ENCODE measurements at regions not wholly inside any gene's neighbourhood (a gene's known extent, or its start where the extent isn't known, plus 50 kb on each side); places are given as distances from the start of the nearest gene placed in this dataset.
"Not testable (repeated sequence)": the region's sequence is repeated elsewhere in the genome, so short reads cannot be mapped to it uniquely, and the experiment has no call there.

GRCh38 chr4:133534224-133534623, 385.1 kb downstream of the PCDH10 start:
- H3K18ac ChIP-seq (ENCODE audit: low read length); H2BK12ac ChIP-seq (ENCODE audit: low read length); H3K4me3 ChIP-seq (ENCODE audit: low read length in 2 of 2); H2AFZ ChIP-seq (ENCODE audit: low read length); H3K4ac ChIP-seq (ENCODE audit: low read length); H3K9ac ChIP-seq (ENCODE audit: low read depth, low read length, poor library complexity); H2AK5ac ChIP-seq (ENCODE audit: low read depth, low read length); DNase-seq (ENCODE audit: low spot score); H3K23ac ChIP-seq (ENCODE audit: low read depth, low read length, poor library complexity); H3K27me3 ChIP-seq (ENCODE audit: control insufficient read depth in 3 of 3, insufficient read depth in 3 of 3, low read depth in 1 of 3, low read length in 3 of 3); H3K27ac ChIP-seq (replicated peaks; ENCODE audit: low read length); H3K9me3 ChIP-seq (replicated peaks in 1 of 2; ENCODE audit: control insufficient read depth in 2 of 2, insufficient read depth in 1 of 2, low read depth in 1 of 2, low read length in 2 of 2); H2BK15ac ChIP-seq (ENCODE audit: low read length); H3K79me1 ChIP-seq (ENCODE audit: low read depth, low read length); H4K8ac ChIP-seq (ENCODE audit: low read depth, low read length); H2BK5ac ChIP-seq (ENCODE audit: low read length); H3K4me2 ChIP-seq (ENCODE audit: insufficient read depth, low read length, poor library complexity, severe bottlenecking); H4K91ac ChIP-seq (ENCODE audit: low read depth, low read length, poor library complexity); H3K14ac ChIP-seq (ENCODE audit: low read length); H3K4me1 ChIP-seq (ENCODE audit: control insufficient read depth in 2 of 2, insufficient read depth in 1 of 2, low read depth in 1 of 2, low read length in 2 of 2); H2BK120ac ChIP-seq (ENCODE audit: low read depth, low read length); H3K36me3 ChIP-seq (replicated peaks in 1 of 2; ENCODE audit: control insufficient read depth in 2 of 2, insufficient read depth in 2 of 2, low read length in 2 of 2): not testable (repeated sequence)
- no CpG with 5 or more reads among the region's 6 CpGs for WGBS, 2 donors (ENCODE audit: extremely low coverage in 2 of 2, insufficient read length in 2 of 2, insufficient replicate concordance in 1 of 2)

- Histone ChIP-seq H3K79me1 (ENCODE audit: low read depth, low read length) (no peaks in the 10 kb centered on the region), H2AK5ac (ENCODE audit: low read depth, low read length) (no peak overlapping the region), H2BK12ac (ENCODE audit: low read length) (no peak overlapping the region), H3K4me3 (ENCODE audit: low read length in 2 of 2) (no peak overlapping the region), H3K4ac (ENCODE audit: low read length) (no peak overlapping the region), H3K23ac (ENCODE audit: low read depth, low read length, poor library complexity) (no peak overlapping the region), H3K9ac (ENCODE audit: low read depth, low read length, poor library complexity) (no peak overlapping the region), H2AFZ (ENCODE audit: low read length) (no peak overlapping the region), H3K27me3 (ENCODE audit: control insufficient read depth in 3 of 3, insufficient read depth in 3 of 3, low read depth in 1 of 3, low read length in 3 of 3) (no peaks in the 10 kb centered on the region), H3K4me1 (ENCODE audit: control insufficient read depth in 2 of 2, insufficient read depth in 1 of 2, low read depth in 1 of 2, low read length in 2 of 2) (no peaks in the 10 kb centered on the region), H3K9me3 (replicated peaks in 1 of 2; ENCODE audit: control insufficient read depth in 2 of 2, insufficient read depth in 1 of 2, low read depth in 1 of 2, low read length in 2 of 2) (no peaks in the 10 kb centered on the region), H3K18ac (ENCODE audit: low read length) (no peak overlapping the region), H2BK15ac (ENCODE audit: low read length) (no peak overlapping the region), H4K91ac (ENCODE audit: low read depth, low read length, poor library complexity) (no peak overlapping the region), H4K8ac (ENCODE audit: low read depth, low read length) (no peak overlapping the region), H3K27ac (replicated peaks; ENCODE audit: low read length) (no peak overlapping the region), H3K36me3 (replicated peaks in 1 of 2; ENCODE audit: control insufficient read depth in 2 of 2, insufficient read depth in 2 of 2, low read length in 2 of 2) (no peaks in the 10 kb centered on the region), H3K14ac (ENCODE audit: low read length) (no peak overlapping the region), H3K4me2 (ENCODE audit: insufficient read depth, low read length, poor library complexity, severe bottlenecking) (no peak overlapping the region), H2BK5ac (ENCODE audit: low read length) (no peak overlapping the region), H2BK120ac (ENCODE audit: low read depth, low read length) (no peak overlapping the region)
- DNase-seq (ENCODE audit: low spot score), result no peak
- no CpG with 5 or more reads among the region's 1 CpG for WGBS, 2 donors (ENCODE audit: extremely low coverage in 2 of 2, insufficient read length in 2 of 2, insufficient replicate concordance in 1 of 2)
These were observed 375.3 kb downstream of the PCDH10 start for GRCh38 chr4:133524369-133524768.

- Histone ChIP-seq H2AK5ac (ENCODE audit: low read depth, low read length) (no peak overlapping the region), H3K23ac (ENCODE audit: low read depth, low read length, poor library complexity) (no peak overlapping the region), H2BK15ac (ENCODE audit: low read length) (no peak overlapping the region), H2BK12ac (ENCODE audit: low read length) (no peak overlapping the region), H4K8ac (ENCODE audit: low read depth, low read length) (no peak overlapping the region), H3K4me1 (ENCODE audit: control insufficient read depth in 2 of 2, insufficient read depth in 1 of 2, low read depth in 1 of 2, low read length in 2 of 2) (no peaks in the 10 kb centered on the region), H2BK120ac (ENCODE audit: low read depth, low read length) (no peak overlapping the region), H3K36me3 (replicated peaks in 1 of 2; ENCODE audit: control insufficient read depth in 2 of 2, insufficient read depth in 2 of 2, low read length in 2 of 2) (no peaks in the 10 kb centered on the region), H3K4me3 (ENCODE audit: low read length in 2 of 2) (no peak overlapping the region), H3K4me2 (ENCODE audit: insufficient read depth, low read length, poor library complexity, severe bottlenecking) (no peak overlapping the region), H3K27me3 (ENCODE audit: control insufficient read depth in 3 of 3, insufficient read depth in 3 of 3, low read depth in 1 of 3, low read length in 3 of 3) (no peaks in the 10 kb centered on the region), H2BK5ac (ENCODE audit: low read length) (no peak overlapping the region), H3K14ac (ENCODE audit: low read length) (no peak overlapping the region), H3K79me1 (ENCODE audit: low read depth, low read length) (no peaks in the 10 kb centered on the region), H3K27ac (replicated peaks; ENCODE audit: low read length) (no peak overlapping the region), H3K9me3 (replicated peaks in 1 of 2; ENCODE audit: control insufficient read depth in 2 of 2, insufficient read depth in 1 of 2, low read depth in 1 of 2, low read length in 2 of 2) (no peaks in the 10 kb centered on the region), H4K91ac (ENCODE audit: low read depth, low read length, poor library complexity) (no peak overlapping the region), H2AFZ (ENCODE audit: low read length) (no peak overlapping the region), H3K18ac (ENCODE audit: low read length) (no peak overlapping the region), H3K4ac (ENCODE audit: low read length) (no peak overlapping the region), H3K9ac (ENCODE audit: low read depth, low read length, poor library complexity) (no peak overlapping the region)
- no peak for DNase-seq (ENCODE audit: low spot score)
These were observed 364.8 kb downstream of the PCDH10 start for GRCh38 chr4:133513901-133514300.

GRCh38 chr4:133498149-133498548, 349.1 kb downstream of the PCDH10 start:
- H3K4me2 ChIP-seq (ENCODE audit: insufficient read depth, low read length, poor library complexity, severe bottlenecking), result no peak overlapping the region
- H2AFZ ChIP-seq (ENCODE audit: low read length), result no peak overlapping the region
- H3K79me1 ChIP-seq (ENCODE audit: low read depth, low read length), result no peaks in the 10 kb centered on the region
- no peak overlapping the region for H2BK15ac ChIP-seq (ENCODE audit: low read length)
- H2BK12ac ChIP-seq (ENCODE audit: low read length), result no peak overlapping the region
- H4K91ac ChIP-seq (ENCODE audit: low read depth, low read length, poor library complexity), result no peak overlapping the region
- no peaks in the 10 kb centered on the region for H3K27me3 ChIP-seq (ENCODE audit: control insufficient read depth in 3 of 3, insufficient read depth in 3 of 3, low read depth in 1 of 3, low read length in 3 of 3)
- no peak overlapping the region for H3K4ac ChIP-seq (ENCODE audit: low read length)
- no CpG with 5 or more reads among the region's 6 CpGs for WGBS, 2 donors (ENCODE audit: extremely low coverage in 2 of 2, insufficient read length in 2 of 2, insufficient replicate concordance in 1 of 2)
- no peak overlapping the region for H3K14ac ChIP-seq (ENCODE audit: low read length)
- no peaks in the 10 kb centered on the region for H3K9me3 ChIP-seq (replicated peaks in 1 of 2; ENCODE audit: control insufficient read depth in 2 of 2, insufficient read depth in 1 of 2, low read depth in 1 of 2, low read length in 2 of 2)
- H3K4me3 ChIP-seq (ENCODE audit: low read length in 2 of 2), result no peak overlapping the region
- no peak overlapping the region for H2BK5ac ChIP-seq (ENCODE audit: low read length)
- H4K8ac ChIP-seq (ENCODE audit: low read depth, low read length), result no peak overlapping the region
- no peak overlapping the region for H3K27ac ChIP-seq (replicated peaks; ENCODE audit: low read length)
- no peak overlapping the region for H3K23ac ChIP-seq (ENCODE audit: low read depth, low read length, poor library complexity)
- no peaks in the 10 kb centered on the region for H3K36me3 ChIP-seq (replicated peaks in 1 of 2; ENCODE audit: control insufficient read depth in 2 of 2, insufficient read depth in 2 of 2, low read length in 2 of 2)
- DNase-seq (ENCODE audit: low spot score), result no peak
- H2AK5ac ChIP-seq (ENCODE audit: low read depth, low read length), result no peak overlapping the region
- H3K4me1 ChIP-seq (ENCODE audit: control insufficient read depth in 2 of 2, insufficient read depth in 1 of 2, low read depth in 1 of 2, low read length in 2 of 2), result no peaks in the 10 kb centered on the region
- H3K9ac ChIP-seq (ENCODE audit: low read depth, low read length, poor library complexity), result no peak overlapping the region
- H2BK120ac ChIP-seq (ENCODE audit: low read depth, low read length), result no peak overlapping the region
- no peak overlapping the region for H3K18ac ChIP-seq (ENCODE audit: low read length)
